ENCODE measurements at regions not wholly inside any gene's neighbourhood (a gene's known extent, or its start where the extent isn't known, plus 50 kb on each side); places are given as distances from the start of the nearest gene placed in this dataset.
"Not testable (repeated sequence)": the region's sequence is repeated elsewhere in the genome, so short reads cannot be mapped to it uniquely, and the experiment has no call there.

GRCh38 chr14:105691321-105692109 lies 165.1 kb downstream of the TMEM121 start:
- not testable (repeated sequence) for TF ChIP-seq POLR2A (IDR thresholded peaks at IDR 0.05)
- TF ChIP-seq, protein P1, sequence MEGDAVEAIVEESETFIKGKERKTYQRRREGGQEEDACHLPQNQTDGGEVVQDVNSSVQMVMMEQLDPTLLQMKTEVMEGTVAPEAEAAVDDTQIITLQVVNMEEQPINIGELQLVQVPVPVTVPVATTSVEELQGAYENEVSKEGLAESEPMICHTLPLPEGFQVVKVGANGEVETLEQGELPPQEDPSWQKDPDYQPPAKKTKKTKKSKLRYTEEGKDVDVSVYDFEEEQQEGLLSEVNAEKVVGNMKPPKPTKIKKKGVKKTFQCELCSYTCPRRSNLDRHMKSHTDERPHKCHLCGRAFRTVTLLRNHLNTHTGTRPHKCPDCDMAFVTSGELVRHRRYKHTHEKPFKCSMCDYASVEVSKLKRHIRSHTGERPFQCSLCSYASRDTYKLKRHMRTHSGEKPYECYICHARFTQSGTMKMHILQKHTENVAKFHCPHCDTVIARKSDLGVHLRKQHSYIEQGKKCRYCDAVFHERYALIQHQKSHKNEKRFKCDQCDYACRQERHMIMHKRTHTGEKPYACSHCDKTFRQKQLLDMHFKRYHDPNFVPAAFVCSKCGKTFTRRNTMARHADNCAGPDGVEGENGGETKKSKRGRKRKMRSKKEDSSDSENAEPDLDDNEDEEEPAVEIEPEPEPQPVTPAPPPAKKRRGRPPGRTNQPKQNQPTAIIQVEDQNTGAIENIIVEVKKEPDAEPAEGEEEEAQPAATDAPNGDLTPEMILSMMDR (IDR thresholded peaks at IDR 0.05): not testable (repeated sequence)
